CD14-positive monocyte (primary cell): ENCODE measurements at regions not wholly inside any gene's neighbourhood (a gene's known extent, or its start where the extent isn't known, plus 50 kb on each side); places are given as distances from the start of the nearest gene placed in this dataset.

Source experiments
- DNase-seq, 3 donors: peaks; one replicate each; pipeline ENCODE4 v3.0.0-alpha.2; 2011 to 2022
- H2AFZ ChIP-seq: 2 replicates; pipeline ENCODE4 v1.6.0; 2012; ENCODE audit warnings: mild to moderate bottlenecking, low read depth, low read length, inconsistent platforms; ENCODE audit not compliant: insufficient read depth, poor library complexity, severe bottlenecking
- H3K27ac ChIP-seq, 2 donors: 1 replicate in 1 of 2; 2 replicates in 1 of 2; pipeline ENCODE4 v1.5.1; 2012 to 2013; ENCODE audit warnings: low read length in 2 of 2, control low read depth in 1 of 2, inconsistent platforms in 1 of 2, low read depth in 1 of 2, mild to moderate bottlenecking in 1 of 2
- H3K27me3 ChIP-seq, 2 donors: one replicate each; pipeline versions ENCODE4 v1.6.0 to v1.6.1; 2011 to 2013; ENCODE audit warnings: low read length in 2 of 2; ENCODE audit not compliant: control insufficient read depth in 2 of 2, insufficient read depth in 2 of 2
- H3K36me3 ChIP-seq, 2 donors: replicated peaks in 1 of 2; 1 replicate in 1 of 2; 2 replicates in 1 of 2; pipeline versions ENCODE4 v1.5.1 to v1.6.1; 2012 to 2013; ENCODE audit warnings: low read length in 2 of 2, control low read depth in 1 of 2, inconsistent platforms in 1 of 2, mild to moderate bottlenecking in 1 of 2; ENCODE audit not compliant: insufficient read depth in 2 of 2, control insufficient read depth in 1 of 2
- H3K4me1 ChIP-seq, 2 donors: 1 replicate in 1 of 2; 2 replicates in 1 of 2; pipeline versions ENCODE4 v1.5.1 to v1.6.1; 2012 to 2013; ENCODE audit warnings: low read length in 2 of 2, control low read depth in 1 of 2, inconsistent platforms in 1 of 2, mild to moderate bottlenecking in 1 of 2, moderate library complexity in 1 of 2; ENCODE audit not compliant: insufficient read depth in 2 of 2, control insufficient read depth in 1 of 2
- H3K4me2 ChIP-seq: replicated peaks from 2 replicates; pipeline ENCODE3; 2012; ENCODE audit warnings: low read length, moderate library complexity, mild to moderate bottlenecking; ENCODE audit not compliant: poor library complexity, severe bottlenecking; ENCODE audit errors: extremely low read depth
- H3K4me3 ChIP-seq, 3 experiments: fragments of 200-600 bp in 1 of 3; sonication (generic) in 1 of 3; replicated peaks in 1 of 3; 1 replicate in 2 of 3; 2 replicates in 1 of 3; pipeline ENCODE4 v1.5.1; 2011 to 2013; ENCODE audit warnings: low read length in 3 of 3, mild to moderate bottlenecking in 3 of 3, control low read depth in 2 of 3, low read depth in 2 of 3, inconsistent platforms in 1 of 3, moderate library complexity in 1 of 3
- H3K79me2 ChIP-seq: 2 replicates; pipeline ENCODE4 v1.6.0; 2012; ENCODE audit warnings: mild to moderate bottlenecking, control low read depth, inconsistent platforms, low read length, moderate library complexity; ENCODE audit not compliant: insufficient read depth
- H3K9ac ChIP-seq: 2 replicates; pipeline ENCODE4 v1.6.0; 2017; ENCODE audit warnings: low read length, mild to moderate bottlenecking; ENCODE audit not compliant: insufficient read depth, poor library complexity, severe bottlenecking
- H3K9me3 ChIP-seq, 2 donors: replicated peaks in 1 of 2; 1 replicate in 1 of 2; 2 replicates in 1 of 2; pipeline versions ENCODE4 v1.5.1 to v1.6.1; 2012 to 2013; ENCODE audit warnings: low read length in 2 of 2, control low read depth in 1 of 2; ENCODE audit not compliant: control insufficient read depth in 1 of 2, insufficient read depth in 1 of 2
- H4K20me1 ChIP-seq: 2 replicates; pipeline ENCODE4 v1.6.0; 2012; ENCODE audit warnings: mild to moderate bottlenecking, low read length, control low read depth, moderate library complexity; ENCODE audit not compliant: insufficient read depth
- H3K27ac Mint-ChIP-seq, 7 donors: one replicate each; pipeline ENCODE4 v1.8.0; 2020; ENCODE audit warnings: mild to moderate bottlenecking in 7 of 7, mixed read lengths in 7 of 7, moderate library complexity in 6 of 7, inconsistent platforms in 2 of 7
- H3K27me3 Mint-ChIP-seq, 3 donors: one replicate each; pipeline ENCODE4 v1.8.0; 2021 to 2022; ENCODE audit warnings: low read depth in 3 of 3, mild to moderate bottlenecking in 3 of 3, mixed read lengths in 3 of 3, moderate library complexity in 3 of 3, inconsistent platforms in 1 of 3
- H3K36me3 Mint-ChIP-seq, 2 donors: one replicate each; pipeline ENCODE4 v1.8.0; 2020; ENCODE audit warnings: mixed read lengths in 2 of 2, inconsistent platforms in 1 of 2, mild to moderate bottlenecking in 1 of 2
- H3K4me1 Mint-ChIP-seq: one replicate; pipeline ENCODE4 v1.8.0; 2020; ENCODE audit warnings: mild to moderate bottlenecking, mixed read lengths
- H3K4me3 Mint-ChIP-seq, 2 donors: one replicate each; pipeline ENCODE4 v1.8.0; 2020; ENCODE audit warnings: mild to moderate bottlenecking in 2 of 2, mixed read lengths in 2 of 2, moderate library complexity in 1 of 2
- H3K9me3 Mint-ChIP-seq, 7 donors: one replicate each; pipeline ENCODE4 v1.8.0; 2020 to 2022; ENCODE audit warnings: mixed read lengths in 7 of 7, mild to moderate bottlenecking in 6 of 7, moderate library complexity in 6 of 7, inconsistent platforms in 2 of 7
- CTCF ChIP-seq: fragments of 200-600 bp; IDR thresholded peaks from one replicate; pipeline ENCODE4 v1.8.0; 2022; ENCODE audit warnings: antibody characterized with exemption, mild to moderate bottlenecking
- whole genome bisulfite sequencing: methylation state at CpG from one replicate; pipeline ENCODE4 v1.1.5; 2013; ENCODE audit warnings: missing lambda C conversion rate; ENCODE audit not compliant: insufficient coverage; 5-methylcytosine and 5-hydroxymethylcytosine counted together
- intact Hi-C, 2 donors: fragments of 100-400 bp; cut with micrococcal nuclease; formaldehyde crosslinking; loops; one replicate each; pipeline versions ENCODE4 v1.15.0 to v1.15.1; 2023

GRCh38 chr1:70778056-70778762, 269.4 kb downstream of the PTGER3 start:
- H3K36me3 Mint-ChIP-seq, result no peaks in the 10 kb centered on the region
- peaks cover 0 to 19% (median 9%) of the 10 kb centered on the region in 7 donors for H3K9me3 Mint-ChIP-seq
- peaks cover 0 to 2% (median 0%) of the 10 kb centered on the region in 3 donors for H3K27me3 Mint-ChIP-seq
- intact Hi-C loops, result no loop called here
- no peak overlapping the region for H2AFZ ChIP-seq
- no peaks in the 10 kb centered on the region for H4K20me1 ChIP-seq
- no peaks in the 10 kb centered on the region for H3K27me3 ChIP-seq
- H3K4me1 ChIP-seq, result no peaks in the 10 kb centered on the region
- no peaks in the 10 kb centered on the region for H3K36me3 ChIP-seq
- no peak for DNase-seq
- no CpG with 5 or more reads among the region's 2 CpGs for WGBS
- H3K4me3 ChIP-seq, result no peak overlapping the region
- H3K27ac Mint-ChIP-seq, result no peak overlapping the region
- no peak for TF ChIP-seq CTCF
- no peak overlapping the region for H3K4me2 ChIP-seq
- H3K79me2 ChIP-seq, result no peaks in the 10 kb centered on the region
- H3K27ac ChIP-seq, result no peak overlapping the region
- H3K4me3 Mint-ChIP-seq, result no peak overlapping the region
- peaks cover 6 to 17% of the 10 kb centered on the region in 2 donors for H3K9me3 ChIP-seq
- no peaks in the 10 kb centered on the region for H3K4me1 Mint-ChIP-seq
- H3K9ac ChIP-seq, result no peak overlapping the region

DNA sequence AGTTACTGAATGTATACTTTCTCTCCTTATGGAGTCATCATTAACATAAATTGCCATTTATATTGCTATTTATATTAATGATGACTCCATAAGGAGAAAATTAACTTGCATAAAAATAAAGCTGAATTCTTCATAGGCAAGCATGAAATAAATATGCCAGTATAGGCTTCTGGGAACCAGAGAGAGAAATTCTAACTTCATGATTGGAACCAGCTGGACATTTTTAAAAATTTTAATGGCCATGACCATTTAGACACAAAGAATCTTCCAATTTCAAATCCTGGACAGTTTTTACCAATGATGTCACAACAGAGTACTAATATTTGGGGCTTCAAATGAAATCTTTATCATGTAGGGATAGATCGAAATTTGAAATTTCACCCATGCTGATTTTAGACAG, 268.7 kb downstream of the PTGER3 start:
- Mint-ChIP-seq H3K4me1 (no peaks in the 10 kb centered on the region), H3K27ac (no peak overlapping the region), H3K27me3 (peaks cover 0 to 2% (median 0%) of the 10 kb centered on the region in 3 donors), H3K4me3 (no peak overlapping the region), H3K36me3 (no peaks in the 10 kb centered on the region), H3K9me3 (peaks cover 0 to 15% (median 4%) of the 10 kb centered on the region in 7 donors)
- Histone ChIP-seq H3K36me3 (no peaks in the 10 kb centered on the region), H3K9ac (no peak overlapping the region), H4K20me1 (no peaks in the 10 kb centered on the region), H3K27ac (no peak overlapping the region), H2AFZ (no peak overlapping the region), H3K4me3 (no peak overlapping the region), H3K4me2 (no peak overlapping the region), H3K27me3 (no peaks in the 10 kb centered on the region), H3K4me1 (no peaks in the 10 kb centered on the region), H3K9me3 (peaks cover 6 to 9% of the 10 kb centered on the region in 2 donors), H3K79me2 (no peaks in the 10 kb centered on the region)
- TF ChIP-seq CTCF, result no peak
- WGBS, result no CpG with 5 or more reads among the region's 1 CpG
- intact Hi-C loops, result no loop called here
- DNase-seq, result no peak
